ENCODE measurements at regions not wholly inside any gene's neighbourhood (a gene's known extent, or its start where the extent isn't known, plus 50 kb on each side); places are given as distances from the start of the nearest gene placed in this dataset.
"Not testable (repeated sequence)": the region's sequence is repeated elsewhere in the genome, so short reads cannot be mapped to it uniquely, and the experiment has no call there.

DNA sequence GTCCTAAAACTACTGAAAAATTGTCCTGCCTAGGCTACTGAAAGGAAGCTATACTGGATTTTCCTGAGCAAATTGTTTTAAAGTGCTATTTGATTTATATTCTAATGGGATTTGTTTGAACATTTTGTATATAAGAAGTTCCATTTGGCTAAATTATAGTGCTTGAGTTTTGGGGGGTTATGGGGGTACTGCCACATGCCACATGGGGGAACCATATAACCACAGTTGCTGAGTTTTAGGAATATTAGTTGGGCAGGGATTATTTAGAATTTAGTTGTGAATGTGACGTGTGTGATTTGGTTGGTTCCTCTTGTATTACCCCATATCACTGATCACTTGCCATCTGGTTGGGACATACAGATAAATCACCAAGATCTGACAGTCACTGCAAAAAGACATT is 224.5 kb upstream of the TAPT1 start:
- no peak for DNase-seq

DNA sequence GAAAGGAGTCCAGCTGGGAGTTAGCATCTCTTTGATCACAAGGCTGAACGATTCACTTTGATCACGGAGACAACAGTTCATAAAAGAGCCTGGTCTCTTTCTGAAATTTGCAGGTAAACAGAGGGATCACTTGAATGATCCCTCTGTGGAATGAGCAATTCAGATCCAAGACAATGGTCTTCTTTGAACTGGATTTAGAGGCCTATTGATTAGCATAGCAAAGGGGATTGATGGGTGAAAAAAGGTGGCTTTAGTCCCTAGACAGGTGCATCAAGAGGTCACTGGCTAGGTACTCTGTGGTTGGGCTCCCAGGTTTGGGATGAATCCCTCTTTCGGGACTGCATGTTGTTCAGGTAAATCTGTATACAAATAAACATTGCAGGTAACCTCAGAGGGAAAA is 223.8 kb upstream of the TAPT1 start:
- DNase-seq = no peak

- no peak for DNase-seq
Observed at GRCh38 chr4:16449406-16449805, 223.1 kb upstream of the TAPT1 start.

DNA sequence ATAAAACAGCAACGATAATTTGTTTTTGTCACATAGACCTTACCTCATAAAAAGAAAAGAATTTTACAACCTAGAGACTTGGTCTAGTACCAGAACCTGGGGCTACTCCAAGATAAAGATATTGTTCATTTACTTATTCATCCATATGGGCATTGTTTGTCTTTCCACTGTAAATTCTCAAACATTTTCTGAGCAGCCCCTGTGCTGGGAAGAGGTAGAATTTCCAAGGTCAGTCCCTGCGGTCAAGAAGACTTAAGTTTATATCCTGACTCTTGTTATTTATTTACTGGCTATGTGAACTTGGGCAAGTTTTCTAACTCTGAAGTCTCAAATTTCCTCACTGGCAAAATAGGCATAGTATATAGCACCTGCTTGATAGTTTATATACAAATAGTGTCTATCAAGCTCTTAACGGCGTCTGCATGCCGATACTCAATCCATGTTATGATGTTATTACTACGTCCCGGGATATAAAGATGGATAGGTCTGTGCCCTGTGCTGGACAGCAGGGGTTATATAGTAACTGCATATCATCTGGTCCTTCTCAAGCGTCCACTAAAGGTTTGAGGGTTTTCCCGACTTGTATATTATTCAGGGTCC is 222.1 kb upstream of the TAPT1 start:
- no peak for DNase-seq

GRCh38 chr4:16443504-16444088 is 217.3 kb upstream of the TAPT1 start:
- no peak for DNase-seq

DNA sequence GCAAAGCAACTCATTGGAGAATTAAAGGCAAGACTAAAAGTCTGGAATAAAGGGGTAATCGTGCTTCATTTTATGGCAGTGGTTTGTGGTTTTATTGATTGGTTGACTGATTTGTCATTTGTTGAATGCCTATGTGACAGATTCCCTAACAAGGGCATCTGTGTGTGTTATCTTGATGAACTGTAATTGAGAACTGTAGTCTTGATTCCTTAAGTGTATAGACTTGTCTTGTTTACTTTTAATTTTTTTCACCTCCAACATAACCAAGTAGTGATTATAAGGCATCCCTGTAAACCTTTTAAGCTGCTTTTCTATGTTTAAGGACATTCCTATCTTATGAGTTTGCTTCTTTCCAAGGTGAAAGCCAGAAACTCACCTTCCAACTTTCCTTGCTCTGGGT is 216.0 kb upstream of the TAPT1 start:
- no peak for DNase-seq

- DNase-seq = no peak
Observed at GRCh38 chr4:16439768-16440167, 213.5 kb upstream of the TAPT1 start.

DNA sequence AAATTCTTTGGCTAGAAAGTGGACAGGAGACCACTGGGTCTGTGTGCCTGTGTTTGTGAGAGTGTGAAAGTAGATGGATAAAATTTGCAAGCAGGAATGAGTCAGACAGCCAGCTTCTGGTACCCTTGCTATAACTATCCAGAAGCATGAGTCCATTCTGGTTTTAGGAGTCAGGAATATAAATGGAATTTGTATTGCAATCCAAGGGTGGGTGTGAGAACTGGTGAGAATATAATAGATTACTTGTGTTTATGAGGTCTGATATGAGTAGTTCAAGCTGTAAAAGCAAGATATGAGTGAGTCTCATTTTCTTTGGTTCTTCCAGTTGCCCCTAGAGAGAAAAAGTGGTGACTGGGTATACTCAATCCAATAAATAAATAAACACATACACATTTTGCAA is 212.7 kb upstream of the TAPT1 start:
- no peak for DNase-seq

DNA sequence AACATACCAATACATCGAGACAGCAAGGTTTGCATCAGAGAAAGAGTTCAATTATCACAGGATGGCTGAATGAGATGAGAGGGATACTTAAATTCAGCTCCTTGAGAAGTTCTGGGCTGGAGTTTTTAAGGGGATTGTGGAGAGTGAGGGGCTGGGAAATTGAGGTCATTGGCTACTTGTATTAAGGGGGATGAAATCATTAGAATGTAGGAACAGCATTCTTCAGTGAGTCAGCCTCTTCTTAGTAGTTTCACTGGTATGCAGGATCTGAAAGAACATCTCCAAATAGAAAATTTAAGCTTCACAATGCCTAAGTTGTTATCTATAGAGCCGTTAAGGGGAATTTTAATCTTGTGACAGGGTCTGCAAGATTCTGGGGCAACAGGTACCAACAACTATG is 211.6 kb upstream of the TAPT1 start:
- DNase-seq = no peak

DNA sequence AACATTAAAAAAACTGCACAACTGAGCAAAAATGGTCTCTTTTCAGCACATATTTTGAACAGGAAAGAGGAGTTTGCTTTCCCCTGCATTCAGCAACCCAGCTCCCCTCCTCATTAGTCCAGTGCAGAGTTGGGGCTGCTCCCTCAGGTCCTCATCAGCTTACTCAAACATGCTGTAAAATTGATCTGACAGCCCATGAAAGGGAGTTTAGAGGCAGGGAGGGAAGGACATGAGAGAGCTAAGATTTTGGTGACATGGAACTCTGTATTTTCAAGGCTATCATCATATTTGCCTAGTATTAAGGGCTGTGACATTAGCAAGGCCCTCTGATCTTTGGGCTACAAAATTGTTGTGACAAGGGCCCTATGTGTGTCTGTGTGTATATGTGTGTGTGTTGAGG is 205.6 kb upstream of the TAPT1 start:
- no peak for DNase-seq

- no peak for DNase-seq
Observed at GRCh38 chr4:16418814-16419213, 192.5 kb upstream of the TAPT1 start.

GRCh38 chr4:16417198-16417597 is 190.9 kb upstream of the TAPT1 start:
- no peak for DNase-seq

DNA sequence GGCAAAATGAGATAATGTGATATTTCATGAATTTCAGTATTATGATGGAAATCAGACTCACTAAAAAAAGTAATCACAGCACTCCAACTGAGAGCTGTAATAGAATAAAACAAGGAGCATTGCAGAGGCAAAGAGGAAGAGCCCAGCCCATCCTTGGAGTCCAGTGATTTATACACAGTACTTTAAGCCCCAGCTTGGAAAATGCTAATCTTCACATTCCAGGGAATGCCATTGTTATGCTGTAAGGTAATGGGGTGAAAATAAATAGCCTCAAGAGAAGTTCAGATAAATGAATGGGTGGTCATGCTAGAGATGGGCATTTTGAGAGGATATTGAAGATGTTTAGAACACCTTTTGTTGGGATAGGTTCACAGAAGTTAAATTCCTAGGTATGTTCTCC is 190.3 kb upstream of the TAPT1 start:
- no peak for DNase-seq

DNA sequence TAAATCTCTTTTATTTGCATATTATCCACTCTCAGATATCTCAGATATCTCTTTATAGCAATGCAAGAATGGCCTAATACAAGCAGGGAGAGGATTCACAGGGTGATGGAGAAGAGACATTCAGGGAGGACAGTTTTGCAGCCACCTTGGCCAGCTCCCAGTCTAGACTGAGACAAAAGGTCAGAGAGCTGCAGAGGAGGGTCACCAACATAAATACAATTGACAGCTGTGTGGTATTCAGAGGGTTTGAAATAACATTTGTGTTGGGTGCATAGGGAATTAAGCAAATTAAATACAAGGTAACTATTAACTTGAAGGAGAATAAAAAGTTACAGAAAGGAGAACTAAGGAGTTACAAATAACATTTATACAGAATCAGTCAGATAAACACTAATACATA is 189.5 kb upstream of the TAPT1 start:
- DNase-seq = no peak

- DNase-seq = no peak
Observed at GRCh38 chr4:16413814-16414555, 187.7 kb upstream of the TAPT1 start.

DNA sequence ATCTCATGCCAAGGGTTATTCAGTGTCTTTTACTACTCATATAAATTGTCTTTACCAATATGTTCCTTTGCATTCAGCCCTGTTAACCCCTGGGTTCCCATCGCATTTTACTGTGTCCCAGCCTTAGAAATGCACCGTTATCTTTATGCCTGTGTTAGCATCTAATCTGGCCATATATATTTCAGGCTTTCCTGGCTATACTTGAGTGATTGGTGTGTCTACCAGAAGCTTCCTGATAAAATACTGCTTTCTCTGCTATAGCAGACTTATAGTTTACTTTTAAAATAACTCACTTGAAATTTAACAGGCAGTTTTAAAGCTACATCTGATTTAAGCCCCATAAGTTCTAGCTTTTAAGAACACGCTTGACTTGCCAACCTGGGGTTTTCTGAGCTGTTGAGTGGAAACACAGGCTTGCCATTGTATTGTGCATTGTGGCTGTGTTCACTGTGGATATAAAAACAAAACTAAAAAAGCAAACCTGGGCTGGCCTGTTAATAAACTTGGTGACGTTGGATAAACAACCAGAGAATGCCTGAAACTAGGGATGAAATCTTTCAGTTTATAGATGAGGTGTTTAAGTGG is 185.3 kb upstream of the TAPT1 start:
- DNase-seq = no peak

DNA sequence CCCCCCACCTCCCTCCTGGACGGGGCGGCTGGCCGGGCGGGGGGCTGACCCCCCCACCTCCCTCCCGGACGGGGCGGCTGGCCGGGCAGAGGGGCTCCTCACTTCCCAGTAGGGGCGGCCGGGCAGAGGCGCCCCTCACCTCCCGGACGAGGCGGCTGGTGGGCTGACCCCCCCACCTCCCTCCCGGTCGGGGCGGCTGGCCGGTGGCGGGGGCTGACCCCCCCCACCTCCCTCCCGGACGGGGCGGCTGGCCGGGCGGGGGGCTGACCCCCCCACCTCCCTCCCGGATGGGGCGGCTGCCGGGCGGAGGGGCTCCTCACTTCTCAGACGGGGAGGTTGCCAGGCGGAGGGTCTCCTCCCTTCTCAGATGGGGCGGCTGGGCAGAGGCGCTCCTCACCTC is 166.9 kb upstream of the TAPT1 start:
- not testable (repeated sequence) for DNase-seq

GRCh38 chr4:16391196-16391595 is 164.9 kb upstream of the TAPT1 start:
- no peak for DNase-seq

- no peak for DNase-seq
Observed at GRCh38 chr4:16387448-16387847, 161.2 kb upstream of the TAPT1 start.

DNA sequence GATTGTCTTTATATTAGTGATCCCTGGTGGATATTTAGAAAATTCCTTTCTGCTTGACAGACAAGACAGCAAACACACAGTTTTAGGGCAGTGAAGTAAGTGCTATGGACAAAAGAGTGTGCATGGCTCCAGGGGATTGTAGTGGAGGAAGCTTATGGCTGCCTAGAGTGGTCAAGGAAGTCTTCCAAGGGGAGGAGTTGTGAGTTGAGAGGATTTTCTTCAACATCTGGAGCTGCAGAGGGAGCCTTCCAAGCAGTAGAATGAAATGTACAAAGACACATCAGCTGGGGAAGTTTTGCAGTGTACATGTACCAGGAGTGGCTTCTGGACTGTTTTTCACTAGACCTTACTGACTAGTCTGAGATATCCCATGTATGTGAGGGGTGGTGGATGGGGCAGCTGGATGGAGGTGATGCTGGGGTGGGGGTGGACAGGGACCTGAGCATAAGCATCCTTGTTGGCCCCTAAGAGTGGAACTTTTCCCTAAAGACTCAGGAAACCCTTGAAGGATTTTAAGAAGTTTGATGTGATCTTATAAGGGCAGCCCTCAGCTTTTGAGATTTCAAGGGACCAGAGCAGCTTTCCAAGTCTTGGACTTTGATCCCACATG is 160.5 kb upstream of the TAPT1 start:
- DNase-seq = no peak

DNA sequence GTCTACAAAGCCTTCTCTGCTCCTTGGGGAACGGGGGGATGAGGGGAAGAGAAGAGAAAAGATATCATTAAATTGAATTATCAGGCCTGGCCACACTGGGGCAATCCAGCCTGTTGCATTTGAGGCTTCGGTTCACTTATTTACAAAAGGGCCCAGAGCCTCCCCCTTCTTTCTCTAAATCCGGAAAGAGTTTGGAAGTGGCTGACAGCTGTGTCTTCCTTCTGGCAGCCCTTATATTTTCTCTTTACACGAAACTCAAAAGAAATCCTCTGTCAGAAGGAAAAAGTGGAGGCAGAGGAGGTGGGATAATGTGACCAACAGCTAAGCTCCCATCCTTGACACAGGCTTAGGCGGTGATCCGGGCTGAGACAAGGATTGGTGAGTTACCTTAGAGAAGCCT is 158.3 kb upstream of the TAPT1 start:
- DNase-seq = no peak

DNA sequence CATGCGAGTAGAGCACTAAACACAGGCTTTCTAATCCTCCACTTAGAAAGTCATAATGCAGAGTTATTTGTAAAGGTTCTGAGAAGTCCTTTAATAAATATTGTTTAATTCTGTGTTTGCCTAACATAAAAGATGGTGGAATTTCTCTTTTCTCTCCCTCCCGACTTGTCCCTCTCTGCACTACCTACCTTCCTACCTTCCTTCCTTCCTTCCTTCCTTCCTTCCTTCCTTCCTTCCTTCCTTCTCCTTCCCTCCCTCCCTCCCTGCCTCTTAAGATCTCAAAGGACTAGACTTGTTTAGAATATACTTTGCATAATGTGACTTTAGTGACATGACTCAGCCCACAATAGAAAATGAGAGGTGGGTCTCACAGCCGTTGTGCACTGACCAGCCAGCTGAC is 156.3 kb upstream of the TAPT1 start:
- DNase-seq = no peak

DNA sequence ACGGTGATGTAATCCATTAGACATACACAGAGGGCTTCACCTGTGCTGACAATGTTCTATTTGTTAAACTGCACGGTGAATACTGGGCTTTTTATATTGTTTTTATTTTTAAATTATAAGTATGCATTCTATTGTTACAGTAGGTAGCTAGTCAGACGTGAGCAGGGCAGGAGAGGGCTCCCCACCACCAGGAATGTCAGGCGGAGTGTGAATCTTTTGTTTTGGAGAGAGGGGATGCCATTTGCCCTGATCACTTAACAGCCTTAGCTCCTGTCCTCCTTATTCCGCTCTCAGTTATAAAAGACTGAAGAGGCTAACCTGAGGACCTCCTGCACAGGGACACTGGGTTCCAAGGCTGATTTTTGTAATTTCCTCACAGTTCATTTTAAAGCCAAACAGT is 151.6 kb upstream of the TAPT1 start:
- DNase-seq = no peak

GRCh38 chr4:16365036-16365569 is 138.8 kb upstream of the TAPT1 start:
- no peak for DNase-seq
